ENCODE measurements at regions not wholly inside any gene's neighbourhood (a gene's known extent, or its start where the extent isn't known, plus 50 kb on each side); places are given as distances from the start of the nearest gene placed in this dataset.
"Not testable (repeated sequence)": the region's sequence is repeated elsewhere in the genome, so short reads cannot be mapped to it uniquely, and the experiment has no call there.

DNA sequence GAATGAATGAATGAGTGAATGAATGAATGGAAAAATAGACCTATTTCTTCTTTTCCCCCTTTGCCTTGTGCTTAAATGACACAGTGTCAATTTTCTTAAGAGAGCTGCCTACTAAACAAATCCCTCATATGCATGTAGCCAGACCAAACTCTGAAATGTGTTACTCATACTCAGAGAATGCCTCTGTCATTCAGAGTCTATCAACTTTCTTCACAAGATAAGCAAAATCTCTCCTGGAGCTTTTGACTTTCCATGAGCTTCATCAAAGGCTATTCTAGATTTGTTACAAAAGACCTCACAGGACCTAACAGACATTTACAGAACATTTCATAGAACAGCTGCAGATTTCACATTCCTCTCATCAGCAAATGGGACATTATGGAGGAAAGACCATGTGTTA is 275.7 kb upstream of the MSX2 start:
- no peak overlapping the region for H3K27ac ChIP-seq (ENCODE audit: low read depth, low read length)
- H3K4me3 ChIP-seq (ENCODE audit: low read length), result no peak overlapping the region
- H3K4me1 ChIP-seq (ENCODE audit: insufficient read depth, low read length), result peaks cover 11% of the 10 kb centered on the region; the same call in 1 of the 2 replicates
- H3K36me3 ChIP-seq (ENCODE audit: insufficient read depth, low read length), result no peaks in the 10 kb centered on the region
- H3K9me3 ChIP-seq (ENCODE audit: insufficient read depth, low read depth, low read length), result peaks cover 8% of the 10 kb centered on the region; the same call in 1 of the 2 replicates
- no peak overlapping the region for H3K9ac ChIP-seq (ENCODE audit: low read depth, low read length)
- no peaks in the 10 kb centered on the region for H3K27me3 ChIP-seq (ENCODE audit: insufficient read depth, low read length)

DNA sequence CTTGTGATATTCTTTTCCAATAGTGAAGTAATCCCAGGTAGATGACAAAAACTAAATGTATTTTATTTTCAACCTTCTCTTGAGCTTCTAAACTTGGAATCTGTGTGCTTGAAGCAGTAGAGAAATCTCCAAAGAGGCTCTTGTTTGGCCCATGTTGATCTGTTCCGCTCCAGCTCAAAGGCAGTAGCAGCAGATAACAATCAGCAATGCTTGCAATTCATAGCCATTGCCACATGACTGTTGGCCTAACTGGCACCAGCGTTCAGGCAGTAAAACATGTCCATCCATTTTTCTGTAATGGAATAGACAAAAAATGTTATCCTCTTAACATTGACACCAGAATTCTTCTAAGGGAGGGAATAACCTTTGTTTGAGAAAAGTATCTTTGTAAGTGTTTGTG is 270.7 kb upstream of the MSX2 start:
- H3K36me3 ChIP-seq (ENCODE audit: insufficient read depth, low read length), result no peaks in the 10 kb centered on the region
- H3K27ac ChIP-seq (ENCODE audit: low read depth, low read length), result no peak overlapping the region
- peaks cover 8% of the 10 kb centered on the region; the same call in 1 of the 2 replicates for H3K4me1 ChIP-seq (ENCODE audit: insufficient read depth, low read length)
- WGBS, result 88% methylated on average over 2 of the region's 2 CpGs
- H3K4me3 ChIP-seq (ENCODE audit: low read length), result no peak overlapping the region
- no peaks in the 10 kb centered on the region for H3K27me3 ChIP-seq (ENCODE audit: insufficient read depth, low read length)
- H3K9me3 ChIP-seq (ENCODE audit: insufficient read depth, low read depth, low read length), result peaks cover 8% of the 10 kb centered on the region; the same call in 1 of the 2 replicates
- H3K9ac ChIP-seq (ENCODE audit: low read depth, low read length), result no peak overlapping the region

DNA sequence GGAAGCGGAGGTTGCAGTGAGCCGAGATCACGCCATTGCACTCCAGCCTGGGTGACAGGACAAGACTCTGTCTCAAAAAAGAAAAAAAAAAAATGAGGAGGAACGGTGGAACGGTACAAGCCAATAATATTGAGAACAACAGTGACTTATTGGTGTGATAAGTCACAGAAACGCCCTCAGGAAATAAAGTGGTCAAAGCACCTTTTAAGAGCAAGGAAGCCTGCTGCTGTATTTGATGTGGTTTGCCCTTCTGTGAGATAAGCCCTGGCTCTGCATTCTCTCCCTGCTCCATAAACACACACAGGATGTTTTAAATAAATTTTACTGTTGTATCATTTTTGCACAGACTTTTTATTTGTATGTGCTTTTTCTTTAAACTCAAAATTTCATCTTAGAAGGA is 269.9 kb upstream of the MSX2 start:
- Histone ChIP-seq H3K9me3 (ENCODE audit: insufficient read depth, low read depth, low read length) (peaks cover 8% of the 10 kb centered on the region; the same call in 1 of the 2 replicates), H3K27ac (ENCODE audit: low read depth, low read length) (no peak overlapping the region), H3K36me3 (ENCODE audit: insufficient read depth, low read length) (no peaks in the 10 kb centered on the region), H3K27me3 (ENCODE audit: insufficient read depth, low read length) (no peaks in the 10 kb centered on the region), H3K4me1 (ENCODE audit: insufficient read depth, low read length) (peaks cover 5% of the 10 kb centered on the region; the same call in 1 of the 2 replicates), H3K9ac (ENCODE audit: low read depth, low read length) (no peak overlapping the region), H3K4me3 (ENCODE audit: low read length) (no peak overlapping the region)
- 91% methylated on average over 6 of the region's 6 CpGs for WGBS

DNA sequence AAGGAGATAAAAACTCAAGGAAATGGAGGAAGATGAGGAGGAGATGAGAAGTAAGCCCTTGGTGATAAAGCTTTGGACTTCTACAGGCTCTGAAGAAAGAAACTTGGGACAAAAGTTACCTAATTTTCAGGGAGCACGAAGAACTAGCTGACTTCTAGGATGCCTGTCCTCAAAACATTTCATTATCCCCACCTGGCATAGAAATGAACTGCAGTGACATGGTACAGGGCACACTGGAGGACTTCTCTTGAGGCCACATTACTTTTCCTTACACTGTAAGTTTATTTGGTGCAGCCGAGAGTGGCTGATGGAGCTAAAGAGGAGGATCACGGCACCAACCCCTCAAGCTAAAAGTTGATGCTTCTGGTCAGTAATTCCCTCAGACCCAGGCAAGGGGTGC is 269.5 kb upstream of the MSX2 start:
- Histone ChIP-seq H3K4me1 (ENCODE audit: insufficient read depth, low read length) (peaks cover 5% of the 10 kb centered on the region; the same call in 1 of the 2 replicates), H3K4me3 (ENCODE audit: low read length) (no peak overlapping the region), H3K9me3 (ENCODE audit: insufficient read depth, low read depth, low read length) (peaks cover 6% of the 10 kb centered on the region; the same call in 1 of the 2 replicates), H3K36me3 (ENCODE audit: insufficient read depth, low read length) (no peaks in the 10 kb centered on the region), H3K9ac (ENCODE audit: low read depth, low read length) (no peak overlapping the region), H3K27ac (ENCODE audit: low read depth, low read length) (no peak overlapping the region), H3K27me3 (ENCODE audit: insufficient read depth, low read length) (no peaks in the 10 kb centered on the region)
- 91% methylated on average over 3 of the region's 3 CpGs for WGBS

DNA sequence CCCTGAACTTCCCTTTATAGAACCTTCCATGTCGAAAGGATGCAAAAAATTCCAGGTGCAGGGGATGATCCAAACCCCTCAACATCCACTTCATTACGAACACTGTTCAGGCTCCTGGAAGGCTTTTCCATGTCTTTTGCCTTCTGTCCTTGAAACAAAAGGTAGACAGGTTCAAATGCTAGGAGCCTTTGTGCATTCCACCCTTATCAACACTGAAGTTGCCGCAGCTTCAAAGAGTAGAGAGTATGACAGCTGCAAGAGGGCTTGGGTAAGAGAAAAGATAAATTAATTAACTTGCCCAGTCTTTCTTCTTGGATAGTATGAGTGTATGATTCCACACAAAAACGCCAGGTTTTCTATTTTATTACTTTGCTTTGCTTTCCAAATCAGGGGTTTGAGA is 269.1 kb upstream of the MSX2 start:
- Histone ChIP-seq H3K36me3 (ENCODE audit: insufficient read depth, low read length) (no peaks in the 10 kb centered on the region), H3K27me3 (ENCODE audit: insufficient read depth, low read length) (no peaks in the 10 kb centered on the region), H3K4me3 (ENCODE audit: low read length) (no peak overlapping the region), H3K27ac (ENCODE audit: low read depth, low read length) (no peak overlapping the region), H3K4me1 (ENCODE audit: insufficient read depth, low read length) (peaks cover 5% of the 10 kb centered on the region; the same call in 1 of the 2 replicates), H3K9ac (ENCODE audit: low read depth, low read length) (no peak overlapping the region), H3K9me3 (ENCODE audit: insufficient read depth, low read depth, low read length) (peaks cover 2% of the 10 kb centered on the region; the same call in 1 of the 2 replicates)
- 91% methylated on average over 4 of the region's 4 CpGs for WGBS

DNA sequence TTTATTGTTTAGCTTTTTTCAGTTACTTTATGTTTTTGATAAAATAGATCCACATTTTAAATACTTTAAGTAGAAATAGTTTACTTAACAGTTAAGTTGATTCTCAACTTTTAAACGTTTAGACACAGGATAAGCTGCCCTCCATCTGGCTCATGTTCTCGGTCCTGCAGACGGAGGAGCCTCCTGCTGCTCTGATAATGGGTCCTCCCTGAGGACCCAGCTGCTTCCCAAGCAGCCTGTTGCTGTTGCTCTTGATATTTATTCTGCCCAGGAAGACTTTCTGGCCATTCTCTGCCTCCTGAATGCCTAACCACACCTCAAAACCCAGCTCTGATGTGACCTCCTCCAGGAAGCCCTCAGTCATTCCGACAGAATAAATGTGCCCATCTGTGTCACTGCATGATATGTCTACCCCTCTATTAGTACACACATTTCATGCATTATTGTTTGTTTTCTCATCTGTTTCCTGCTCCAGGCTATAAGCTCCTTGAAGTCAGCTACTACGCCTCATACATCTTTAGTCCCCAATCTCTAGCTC is 267.2 kb upstream of the MSX2 start:
- Histone ChIP-seq H3K9ac (ENCODE audit: low read depth, low read length) (no peak overlapping the region), H3K9me3 (ENCODE audit: insufficient read depth, low read depth, low read length) (no peaks in the 10 kb centered on the region), H3K36me3 (ENCODE audit: insufficient read depth, low read length) (no peaks in the 10 kb centered on the region), H3K4me1 (ENCODE audit: insufficient read depth, low read length) (peaks cover 13% of the 10 kb centered on the region), H3K4me3 (ENCODE audit: low read length) (no peak overlapping the region), H3K27ac (ENCODE audit: low read depth, low read length) (no peak overlapping the region), H3K27me3 (ENCODE audit: insufficient read depth, low read length) (no peaks in the 10 kb centered on the region)
- 50% methylated on average over 5 of the region's 5 CpGs for WGBS

DNA sequence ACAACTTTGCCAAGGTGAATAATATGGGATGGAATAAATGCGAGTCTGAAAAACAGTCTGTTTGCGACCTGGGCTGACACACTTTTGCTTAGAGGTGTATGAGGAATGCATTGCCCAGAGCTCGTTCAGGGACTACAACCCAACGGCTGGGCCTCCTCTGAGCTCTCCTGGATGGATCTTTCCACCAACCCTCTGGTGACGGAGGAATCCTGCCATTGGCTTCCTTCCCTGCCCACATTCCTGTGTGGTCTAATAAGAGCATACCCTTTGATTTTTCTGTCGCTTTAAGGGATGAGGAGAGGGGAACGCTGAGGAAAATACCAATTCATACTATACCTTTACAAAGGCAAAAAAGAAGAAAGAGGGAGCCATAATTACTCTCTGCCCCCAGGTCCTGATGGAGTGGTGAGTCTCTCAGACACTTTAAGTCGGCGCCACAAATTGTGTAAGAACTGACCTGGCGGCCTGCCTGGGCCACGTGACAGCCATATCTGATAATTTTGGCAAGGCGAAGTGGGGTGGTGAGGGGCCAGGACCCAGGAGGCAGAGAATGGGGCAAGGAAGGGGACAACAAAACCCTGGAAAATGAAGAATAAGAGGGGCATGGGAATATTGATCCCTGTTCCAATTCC is 265.2 kb upstream of the MSX2 start:
- peaks cover 13% of the 10 kb centered on the region for H3K4me1 ChIP-seq (ENCODE audit: insufficient read depth, low read length)
- no peaks in the 10 kb centered on the region for H3K36me3 ChIP-seq (ENCODE audit: insufficient read depth, low read length)
- no peaks in the 10 kb centered on the region for H3K27me3 ChIP-seq (ENCODE audit: insufficient read depth, low read length)
- WGBS, result 93% methylated on average over 10 of the region's 12 CpGs
- no peak overlapping the region for H3K4me3 ChIP-seq (ENCODE audit: low read length)
- no peaks in the 10 kb centered on the region for H3K9me3 ChIP-seq (ENCODE audit: insufficient read depth, low read depth, low read length)
- H3K27ac ChIP-seq (ENCODE audit: low read depth, low read length), result no peak overlapping the region
- no peak overlapping the region for H3K9ac ChIP-seq (ENCODE audit: low read depth, low read length)

DNA sequence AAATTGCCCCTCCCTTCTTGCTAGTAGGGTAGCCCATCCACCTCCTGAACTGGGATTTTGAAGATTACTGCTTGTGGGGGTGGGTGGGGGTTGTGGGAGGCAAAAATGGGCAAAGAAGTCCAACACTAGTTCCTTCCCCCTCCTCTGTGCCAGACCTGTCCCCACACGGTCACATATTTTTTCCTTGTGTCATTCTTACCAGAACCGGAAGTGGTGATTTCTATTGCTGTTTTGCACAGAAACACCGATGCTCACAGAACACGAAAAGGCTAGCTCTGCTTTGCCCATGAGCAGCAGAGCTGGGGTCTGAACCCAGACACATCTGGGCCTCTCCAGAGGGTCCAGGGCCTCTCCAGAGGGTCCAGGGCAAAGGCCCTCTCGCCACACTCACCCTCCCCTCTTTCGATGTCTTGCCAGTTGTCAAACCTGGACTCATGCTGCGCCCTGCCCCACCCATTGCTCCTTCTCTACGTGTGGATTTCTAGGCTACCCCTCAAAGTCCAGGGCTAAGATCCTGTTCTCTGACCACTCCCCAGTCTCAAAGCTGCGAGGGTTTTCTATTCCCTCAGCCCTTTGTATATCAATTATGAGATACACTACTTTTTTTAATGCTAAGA is 264.4 kb upstream of the MSX2 start:
- H3K4me3 ChIP-seq (ENCODE audit: low read length), result no peak overlapping the region
- H3K9ac ChIP-seq (ENCODE audit: low read depth, low read length), result no peak overlapping the region
- WGBS, result 89% methylated on average over 8 of the region's 9 CpGs
- H3K9me3 ChIP-seq (ENCODE audit: insufficient read depth, low read depth, low read length), result no peaks in the 10 kb centered on the region
- no peaks in the 10 kb centered on the region for H3K36me3 ChIP-seq (ENCODE audit: insufficient read depth, low read length)
- H3K4me1 ChIP-seq (ENCODE audit: insufficient read depth, low read length), result peaks cover 13% of the 10 kb centered on the region
- H3K27me3 ChIP-seq (ENCODE audit: insufficient read depth, low read length), result no peaks in the 10 kb centered on the region
- H3K27ac ChIP-seq (ENCODE audit: low read depth, low read length), result no peak overlapping the region

DNA sequence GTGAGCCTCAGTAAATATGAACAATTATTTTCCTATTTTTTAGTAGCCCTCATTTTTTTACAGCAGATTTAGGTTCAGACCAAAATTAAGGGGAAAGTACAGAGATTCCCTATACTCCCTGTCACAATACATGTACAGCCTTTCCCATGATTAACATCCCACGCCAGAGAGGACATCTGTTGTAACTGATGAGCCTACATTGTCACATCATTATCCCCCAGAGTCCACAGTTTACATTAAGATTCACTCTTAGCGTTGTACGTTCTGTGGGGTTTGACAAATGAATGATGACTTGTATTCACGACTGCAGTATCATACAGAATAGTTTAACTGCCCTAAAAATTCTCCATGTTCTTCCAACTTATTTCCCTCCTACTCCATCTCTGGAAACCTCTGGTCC is 262.3 kb upstream of the MSX2 start:
- 96% methylated on average over 4 of the region's 4 CpGs for WGBS
- H3K4me1 ChIP-seq (ENCODE audit: insufficient read depth, low read length), result peaks cover 12% of the 10 kb centered on the region
- H3K9ac ChIP-seq (ENCODE audit: low read depth, low read length), result no peak overlapping the region
- no peaks in the 10 kb centered on the region for H3K36me3 ChIP-seq (ENCODE audit: insufficient read depth, low read length)
- H3K4me3 ChIP-seq (ENCODE audit: low read length), result no peak overlapping the region
- no peak overlapping the region for H3K27ac ChIP-seq (ENCODE audit: low read depth, low read length)
- no peaks in the 10 kb centered on the region for H3K9me3 ChIP-seq (ENCODE audit: insufficient read depth, low read depth, low read length)
- H3K27me3 ChIP-seq (ENCODE audit: insufficient read depth, low read length), result no peaks in the 10 kb centered on the region

DNA sequence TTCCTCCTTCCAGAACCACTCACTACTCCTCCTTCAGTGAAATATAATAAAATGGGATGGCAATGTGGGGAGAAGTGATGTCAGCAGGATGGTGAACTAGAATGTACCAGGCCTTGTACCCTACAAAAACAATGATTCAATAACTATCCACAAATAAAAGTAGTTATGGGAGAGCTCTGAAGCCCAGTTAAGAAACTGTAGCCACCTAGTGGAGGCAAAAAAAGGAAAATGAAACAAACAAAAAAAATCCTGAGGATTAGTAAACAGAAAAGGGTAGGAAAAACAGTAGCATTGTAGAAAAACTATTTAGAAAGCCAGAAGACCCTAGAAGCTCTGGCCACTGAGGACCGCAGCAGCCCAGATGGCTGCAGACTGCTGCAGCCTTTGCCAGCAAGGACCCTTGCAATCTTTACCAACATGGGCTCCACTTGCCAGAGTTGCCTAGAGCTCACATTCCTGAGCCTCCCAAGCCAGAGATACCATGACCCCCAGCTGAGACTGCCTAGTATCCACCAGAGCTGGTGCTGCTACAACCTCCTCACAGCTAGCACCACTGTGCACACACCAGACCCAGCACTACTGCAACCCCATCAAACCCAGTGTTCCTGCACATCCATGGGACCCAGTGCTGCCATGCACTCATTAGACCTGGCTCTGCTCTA is 259.7 kb upstream of the MSX2 start:
- Histone ChIP-seq H3K27ac (ENCODE audit: low read depth, low read length) (no peak overlapping the region), H3K4me3 (ENCODE audit: low read length) (no peak overlapping the region), H3K36me3 (ENCODE audit: insufficient read depth, low read length) (no peaks in the 10 kb centered on the region), H3K9me3 (ENCODE audit: insufficient read depth, low read depth, low read length) (no peaks in the 10 kb centered on the region), H3K27me3 (ENCODE audit: insufficient read depth, low read length) (no peaks in the 10 kb centered on the region), H3K9ac (ENCODE audit: low read depth, low read length) (no peak overlapping the region), H3K4me1 (ENCODE audit: insufficient read depth, low read length) (peaks cover 8% of the 10 kb centered on the region)
- 94% methylated on average over 1 of the region's 1 CpG for WGBS

DNA sequence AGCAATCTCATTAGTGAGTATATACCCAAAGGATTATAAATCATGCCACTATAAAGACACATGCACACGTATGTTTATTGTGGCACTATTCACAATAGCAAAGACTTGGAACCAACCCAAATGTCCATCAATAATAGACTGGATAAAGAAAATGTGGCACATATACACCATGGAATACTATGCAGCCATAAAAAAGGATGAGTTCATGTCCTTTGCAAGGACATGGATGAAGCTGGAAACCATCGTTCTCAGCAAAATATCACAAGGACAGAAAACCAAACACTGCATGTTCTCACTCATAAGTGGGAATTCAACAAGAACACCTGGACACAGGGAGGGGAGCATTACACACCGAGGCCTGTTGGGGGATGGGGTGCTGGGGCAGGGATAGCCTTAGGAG is 252.9 kb upstream of the MSX2 start:
- 100% methylated on average over 1 of the region's 3 CpGs for WGBS
- not testable (repeated sequence) for H3K36me3 ChIP-seq (ENCODE audit: insufficient read depth, low read length); H3K9ac ChIP-seq (ENCODE audit: low read depth, low read length); H3K4me1 ChIP-seq (ENCODE audit: insufficient read depth, low read length); H3K4me3 ChIP-seq (ENCODE audit: low read length); H3K27me3 ChIP-seq (ENCODE audit: insufficient read depth, low read length); H3K27ac ChIP-seq (ENCODE audit: low read depth, low read length)
- H3K9me3 ChIP-seq (ENCODE audit: insufficient read depth, low read depth, low read length), result peaks cover 16% of the 10 kb centered on the region; the same call in 1 of the 2 replicates

Data from HUES64 (cell line).